Spleen (tissue), 11 donors: ENCODE measurements at regions not wholly inside any gene's neighbourhood (a gene's known extent, or its start where the extent isn't known, plus 50 kb on each side); places are given as distances from the start of the nearest gene placed in this dataset.

ENCODE experiments used
- DNase-seq: peaks from one replicate; pipeline ENCODE4 v3.0.0-alpha.2; 2020
- H3K27ac ChIP-seq, 8 donors: fragments of 200-600 bp; sonication (generic) in 7 of 8; 1 replicate in 4 of 8; 2 replicates in 4 of 8; pipeline versions ENCODE4 v1.5.0 to v1.8.0; 2016 to 2021; ENCODE audit warnings: inconsistent platforms in 4 of 8, mild to moderate bottlenecking in 4 of 8, moderate library complexity in 1 of 8
- H3K27me3 ChIP-seq, 7 donors: fragments of 200-600 bp; sonication (generic) in 6 of 7; replicated peaks in 1 of 7; 1 replicate in 4 of 7; 2 replicates in 3 of 7; pipeline versions ENCODE4 v1.5.0 to v1.8.0; 2016 to 2021; ENCODE audit warnings: inconsistent platforms in 3 of 7, mild to moderate bottlenecking in 1 of 7
- H3K36me3 ChIP-seq, 6 donors: fragments of 200-600 bp; sonication (generic) in 5 of 6; 1 replicate in 4 of 6; 2 replicates in 2 of 6; pipeline versions ENCODE4 v1.5.0 to v1.8.0; 2016 to 2021; ENCODE audit warnings: inconsistent platforms in 2 of 6
- H3K4me1 ChIP-seq, 6 donors: fragments of 200-600 bp; sonication (generic) in 5 of 6; 1 replicate in 3 of 6; 2 replicates in 3 of 6; pipeline versions ENCODE4 v1.5.0 to v1.8.0; 2016 to 2021; ENCODE audit warnings: inconsistent platforms in 3 of 6
- H3K4me3 ChIP-seq, 8 donors: fragments of 200-600 bp; sonication (generic) in 7 of 8; 1 replicate in 4 of 8; 2 replicates in 4 of 8; pipeline versions ENCODE4 v1.5.0 to v1.8.0; 2016 to 2021; ENCODE audit warnings: inconsistent platforms in 4 of 8, mild to moderate bottlenecking in 4 of 8, moderate library complexity in 2 of 8
- H3K9me3 ChIP-seq, 8 donors: fragments of 200-600 bp; sonication (generic) in 7 of 8; 1 replicate in 4 of 8; 2 replicates in 4 of 8; pipeline versions ENCODE4 v1.5.0 to v1.8.0; 2016 to 2021; ENCODE audit warnings: inconsistent platforms in 4 of 8
- CTCF ChIP-seq, 11 experiments: fragments of 200-600 bp in 7 of 11; fragments of 450-650 bp in 4 of 11; sonication (generic) in 4 of 11; IDR thresholded peaks in 8 of 11; conservative IDR thresholded peaks in 3 of 11; 1 replicate in 7 of 11; 2 replicates in 4 of 11; pipeline versions ENCODE4 v1.4.0 to v1.8.0; 2016 to 2021; ENCODE audit warnings: antibody characterized with exemption in 11 of 11, inconsistent platforms in 4 of 11, mild to moderate bottlenecking in 1 of 11
- POLR2A ChIP-seq, 3 donors: fragments of 450-650 bp; IDR thresholded peaks; one replicate each; pipeline ENCODE4 v1.5.1; 2017; ENCODE audit warnings: antibody characterized with exemption in 3 of 3, mild to moderate bottlenecking in 1 of 3
- POLR2AphosphoS5 ChIP-seq, 3 donors: sonication (generic); formaldehyde crosslinking; IDR thresholded peaks; one replicate each; pipeline ENCODE4 v1.5.1; 2017; ENCODE audit warnings: antibody characterized with exemption in 3 of 3
- WGBS, 5 donors: extraction: QIAGEN DNeasy Blood & Tissue Kit in 3 of 5; methylation state at CpG; one replicate each; pipeline versions ENCODE4 v1.1.5 to v1.1.7; 2013 to 2018; 5-methylcytosine and 5-hydroxymethylcytosine counted together
- intact Hi-C: fragments of 100-400 bp; cut with DNase I; formaldehyde crosslinking; loops from one replicate; pipeline ENCODE4 v1.15.0; 2023; ENCODE audit warnings: low total_unique reads
- donor health status: healthy with polysubstance abuse.
- donor health status: DM: no; HTN: no; CAD: no; lungs with moderate emphysema.
- donor health status: DM: no; HTN: no; CAD: no.
- donor health status: Bipolar disorder and iron deficiency.
- donor health status: healthy.
- donor health status: DM: no; HTN: no; CAD: no.
- donor health status: DM: yes; HTN: yes; CAD: no.

- no peak overlapping the region for H3K4me3 ChIP-seq
- no peak overlapping the region for H3K27ac ChIP-seq
- H3K4me1 ChIP-seq, result no peaks in the 10 kb centered on the region
- no peaks in the 10 kb centered on the region for H3K36me3 ChIP-seq
- peak; percentile 56 for DNase-seq
- TF ChIP-seq POLR2AphosphoS5 (IDR thresholded peaks at IDR 0.05), result no peak
- TF ChIP-seq CTCF (IDR thresholded peaks at IDR 0.05 in 8 of 11, conservative IDR thresholded peaks at IDR 0.05 in 3 of 11), result no peak
- TF ChIP-seq POLR2A (IDR thresholded peaks at IDR 0.05), result no peak
- peaks cover 0 to 14% (median 5%) of the 10 kb centered on the region in 8 donors for H3K9me3 ChIP-seq
- peaks cover 0 to 6% (median 0%) of the 10 kb centered on the region in 7 donors for H3K27me3 ChIP-seq
- intact Hi-C loops, result no loop called here
- 72 to 86% (median 81%) methylated on average over 10 to 11 of the region's 11 CpGs for WGBS, 5 donors
These were observed 85.5 kb downstream of the RMI2 start for GRCh38 chr16:11430601-11431317.

- intact Hi-C loops, result no loop called here
- 72 to 85% (median 78%) methylated on average over 4 of the region's 4 CpGs for WGBS, 5 donors
- Histone ChIP-seq H3K4me1 (no peaks in the 10 kb centered on the region), H3K27ac (no peak overlapping the region), H3K27me3 (peaks cover 0 to 16% (median 0%) of the 10 kb centered on the region in 7 donors), H3K36me3 (no peaks in the 10 kb centered on the region), H3K9me3 (peaks cover 0 to 14% (median 5%) of the 10 kb centered on the region in 8 donors), H3K4me3 (no peak overlapping the region)
- peak; percentile 11 for DNase-seq
- TF ChIP-seq POLR2AphosphoS5 (IDR thresholded peaks at IDR 0.05), result no peak
- no peak for TF ChIP-seq POLR2A (IDR thresholded peaks at IDR 0.05)
- TF ChIP-seq CTCF (IDR thresholded peaks at IDR 0.05 in 8 of 11, conservative IDR thresholded peaks at IDR 0.05 in 3 of 11), result no peak
These were observed 86.7 kb downstream of the RMI2 start for GRCh38 chr16:11431915-11432465.

GRCh38 chr16:11432856-11433395, 87.7 kb downstream of the RMI2 start:
- no peak overlapping the region for H3K4me3 ChIP-seq
- 66 to 84% (median 74%) methylated on average over 4 of the region's 4 CpGs for WGBS, 5 donors
- H3K27me3 ChIP-seq, result peaks cover 0 to 14% (median 0%) of the 10 kb centered on the region in 7 donors
- H3K9me3 ChIP-seq, result peaks cover 0 to 14% (median 5%) of the 10 kb centered on the region in 8 donors
- no peak overlapping the region for H3K27ac ChIP-seq
- no peak for TF ChIP-seq CTCF (IDR thresholded peaks at IDR 0.05 in 8 of 11, conservative IDR thresholded peaks at IDR 0.05 in 3 of 11)
- no peak for TF ChIP-seq POLR2AphosphoS5 (IDR thresholded peaks at IDR 0.05)
- TF ChIP-seq POLR2A (IDR thresholded peaks at IDR 0.05), result no peak
- no peaks in the 10 kb centered on the region for H3K4me1 ChIP-seq
- intact Hi-C loops, result no loop called here
- no peaks in the 10 kb centered on the region for H3K36me3 ChIP-seq
- no peak for DNase-seq

- TF ChIP-seq CTCF (IDR thresholded peaks at IDR 0.05 in 8 of 11, conservative IDR thresholded peaks at IDR 0.05 in 3 of 11) (no peak), POLR2AphosphoS5 (IDR thresholded peaks at IDR 0.05) (peak in 1 of 3 donors; percentile 30), POLR2A (IDR thresholded peaks at IDR 0.05) (no peak)
- DNase-seq, result peak; percentile 69
- Histone ChIP-seq H3K4me3 (no peak overlapping the region), H3K36me3 (peaks cover 0 to 5% (median 0%) of the 10 kb centered on the region in 6 donors), H3K27ac (no peak overlapping the region), H3K4me1 (no peaks in the 10 kb centered on the region), H3K9me3 (peaks cover 0 to 27% (median 16%) of the 10 kb centered on the region in 8 donors), H3K27me3 (peaks cover 0 to 10% (median 0%) of the 10 kb centered on the region in 7 donors)
- 72 to 92% (median 81%) methylated on average over 4 to 11 of the region's 11 CpGs for WGBS, 5 donors
- intact Hi-C loops, result no loop called here
These were observed 90.3 kb downstream of the RMI2 start for GRCh38 chr16:11435576-11435975.
